A549 (cell line): ENCODE measurements at regions not wholly inside any gene's neighbourhood (a gene's known extent, or its start where the extent isn't known, plus 50 kb on each side); places are given as distances from the start of the nearest gene placed in this dataset.

ENCODE experiments used
- CTCF ChIP-seq: fragments of >200 bp; sonication (Bioruptor Twin); formaldehyde crosslinking; IDR thresholded peaks from 3 replicates; pipeline ENCODE4 v1.5.1; 2016
- HES2 ChIP-seq: fragments of >200 bp; sonication (Bioruptor Twin); formaldehyde crosslinking; IDR thresholded peaks from 2 replicates; pipeline ENCODE4 v1.6.1; 2016
- MAX ChIP-seq: IDR thresholded peaks from 2 replicates; pipeline ENCODE4 v1.6.1; 2012
- NR3C1 ChIP-seq: fragments of >200 bp; sonication (Bioruptor Twin); formaldehyde crosslinking; IDR thresholded peaks from 3 replicates; pipeline ENCODE4 v1.6.1; 2017
- REST ChIP-seq: fragments of 200-600 bp; sonication (generic); IDR thresholded peaks from 2 replicates; pipeline ENCODE4 v1.6.1; 2016; ENCODE audit warnings: antibody characterized with exemption, mild to moderate bottlenecking, moderate library complexity
- SMC3 ChIP-seq: fragments of >200 bp; sonication (Bioruptor Twin); formaldehyde crosslinking; IDR thresholded peaks from 3 replicates; pipeline ENCODE4 v1.6.1; 2018; ENCODE audit warnings: inconsistent platforms
- ZSCAN20 ChIP-seq: fragments of 250-450 bp; sonication (Bioruptor Pico); IDR thresholded peaks from 2 replicates; pipeline ENCODE4 v1.8.0; 2022; ENCODE audit warnings: mild to moderate bottlenecking, moderate library complexity

GRCh38 chr2:122748552-122749011 lies 993.1 kb downstream of the TSN start:
- no peak for TF ChIP-seq CTCF
- TF ChIP-seq SMC3, result no peak
- no peak for TF ChIP-seq MAX
- no peak for TF ChIP-seq NR3C1
- no peak for TF ChIP-seq ZSCAN20 (CRISPR knock-in tag)
- no peak for TF ChIP-seq HES2
- no peak for TF ChIP-seq REST
